PC-3 (cell line): ENCODE measurements at regions not wholly inside any gene's neighbourhood (a gene's known extent, or its start where the extent isn't known, plus 50 kb on each side); places are given as distances from the start of the nearest gene placed in this dataset.

Source experiments
- EZH2 ChIP-seq: fragments of 300-600 bp; sonication (generic); IDR thresholded peaks from one replicate; pipeline ENCODE4 v1.6.1; 2017; ENCODE audit warnings: antibody characterized with exemption, mild to moderate bottlenecking, low read length; ENCODE audit not compliant: unreplicated experiment
- EZH2phosphoT487 ChIP-seq: fragments of 300-600 bp; sonication (generic); IDR thresholded peaks from 2 replicates; pipeline ENCODE4 v1.6.1; 2018; ENCODE audit warnings: mild to moderate bottlenecking, antibody characterized with exemption, low read length, borderline replicate concordance
- TF ChIP-seq, protein P1 (sequence below): fragments of 300-600 bp; sonication (generic); conservative IDR thresholded peaks from 2 replicates; pipeline ENCODE4 v1.5.1; 2017; ENCODE audit warnings: antibody characterized with exemption, low read depth, mild to moderate bottlenecking, low read length

GRCh38 chr3:144893980-144894379 is 922.4 kb downstream of the DIPK2A start:
- no peak for TF ChIP-seq EZH2phosphoT487
- TF ChIP-seq, protein P1, sequence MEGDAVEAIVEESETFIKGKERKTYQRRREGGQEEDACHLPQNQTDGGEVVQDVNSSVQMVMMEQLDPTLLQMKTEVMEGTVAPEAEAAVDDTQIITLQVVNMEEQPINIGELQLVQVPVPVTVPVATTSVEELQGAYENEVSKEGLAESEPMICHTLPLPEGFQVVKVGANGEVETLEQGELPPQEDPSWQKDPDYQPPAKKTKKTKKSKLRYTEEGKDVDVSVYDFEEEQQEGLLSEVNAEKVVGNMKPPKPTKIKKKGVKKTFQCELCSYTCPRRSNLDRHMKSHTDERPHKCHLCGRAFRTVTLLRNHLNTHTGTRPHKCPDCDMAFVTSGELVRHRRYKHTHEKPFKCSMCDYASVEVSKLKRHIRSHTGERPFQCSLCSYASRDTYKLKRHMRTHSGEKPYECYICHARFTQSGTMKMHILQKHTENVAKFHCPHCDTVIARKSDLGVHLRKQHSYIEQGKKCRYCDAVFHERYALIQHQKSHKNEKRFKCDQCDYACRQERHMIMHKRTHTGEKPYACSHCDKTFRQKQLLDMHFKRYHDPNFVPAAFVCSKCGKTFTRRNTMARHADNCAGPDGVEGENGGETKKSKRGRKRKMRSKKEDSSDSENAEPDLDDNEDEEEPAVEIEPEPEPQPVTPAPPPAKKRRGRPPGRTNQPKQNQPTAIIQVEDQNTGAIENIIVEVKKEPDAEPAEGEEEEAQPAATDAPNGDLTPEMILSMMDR, result no peak
- TF ChIP-seq EZH2, result no peak
